Medulla oblongata (tissue), 1 donor: ENCODE measurements at regions not wholly inside any gene's neighbourhood (a gene's known extent, or its start where the extent isn't known, plus 50 kb on each side); places are given as distances from the start of the nearest gene placed in this dataset.

Experiments
- DNase-seq: peaks from one replicate; pipeline ENCODE4 v3.0.0-alpha.2; 2015; ENCODE audit errors: extremely low spot score

DNA sequence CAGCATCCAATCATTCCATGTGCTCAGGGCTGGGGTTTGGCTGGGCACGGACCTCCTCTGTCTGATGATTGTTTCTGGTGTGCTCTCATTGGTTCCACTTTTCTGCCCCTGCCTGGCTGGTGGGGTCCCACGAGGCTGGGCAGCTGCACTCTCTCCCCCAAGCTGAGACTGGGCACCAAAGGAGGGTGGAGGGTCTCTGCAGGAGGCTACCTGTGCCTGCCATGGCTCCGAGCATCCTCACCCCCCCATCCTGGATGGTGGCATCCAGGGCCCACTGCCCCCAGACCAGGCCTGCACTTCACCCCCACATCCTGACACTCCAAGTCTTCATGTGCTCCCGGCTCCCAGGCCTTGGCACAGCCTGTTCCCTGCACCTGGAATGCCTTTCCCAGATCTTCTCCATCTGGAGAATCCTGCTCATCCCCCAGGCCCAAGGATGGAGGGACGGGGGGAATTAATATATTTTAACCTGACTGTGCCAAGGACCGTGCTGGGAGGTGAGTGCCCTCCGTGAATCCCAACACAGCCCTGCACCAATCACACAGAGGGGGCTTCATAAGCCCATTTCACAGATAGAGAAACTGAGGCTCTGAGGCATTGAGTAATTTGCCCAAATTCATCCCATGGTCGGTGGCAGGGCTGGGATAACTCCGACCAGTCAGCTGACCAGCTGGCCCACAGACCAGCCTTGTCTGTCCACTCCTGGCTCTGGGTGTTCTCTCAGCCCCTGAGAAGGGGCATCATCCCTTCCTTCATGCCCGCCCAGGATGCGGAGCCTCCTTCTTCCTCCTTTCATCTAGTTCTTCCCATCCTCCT lies 403.4 kb downstream of the MATN1 start:
- DNase-seq: no peak

DNA sequence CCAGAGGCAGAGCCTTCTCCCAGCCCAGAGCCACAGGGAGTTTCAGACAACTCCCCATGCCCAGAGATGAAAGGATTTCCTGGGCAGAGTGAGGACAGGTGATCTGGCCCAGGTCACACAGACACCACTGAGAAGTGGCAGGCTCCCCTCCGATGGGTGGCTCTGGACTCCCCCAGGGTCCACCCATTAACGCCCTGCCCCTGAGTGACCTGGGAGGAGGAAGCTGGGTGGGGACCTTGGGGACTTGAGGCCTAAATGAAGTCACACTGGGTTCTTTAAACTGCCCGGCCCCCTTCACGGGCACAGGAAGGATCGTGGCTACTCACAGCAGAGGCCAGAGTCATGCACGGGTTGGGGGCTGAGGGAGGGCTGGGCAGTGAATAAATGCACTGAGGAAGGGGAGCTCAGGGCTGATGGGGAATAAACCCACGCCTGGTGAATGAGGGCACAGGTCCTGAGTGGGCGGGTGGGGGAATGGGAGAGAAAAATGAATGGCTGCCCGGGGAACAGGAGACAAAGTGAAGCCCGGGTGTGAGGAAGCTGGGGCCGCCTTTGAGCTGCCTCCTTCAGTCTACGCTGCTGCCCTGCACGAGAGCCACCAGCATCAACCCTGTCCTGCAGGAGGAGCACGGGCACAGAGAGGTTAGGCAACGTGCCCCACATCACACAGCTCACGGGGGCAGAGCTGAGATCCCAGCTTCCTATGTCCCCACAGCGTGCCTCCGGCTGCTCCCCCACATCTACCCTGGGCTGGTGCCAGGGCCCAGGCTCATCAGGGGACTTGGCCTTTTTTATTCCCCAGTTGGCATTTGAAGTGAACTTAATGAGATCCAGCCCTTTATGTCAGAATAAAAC lies 404.3 kb downstream of the MATN1 start:
- no peak for DNase-seq

DNA sequence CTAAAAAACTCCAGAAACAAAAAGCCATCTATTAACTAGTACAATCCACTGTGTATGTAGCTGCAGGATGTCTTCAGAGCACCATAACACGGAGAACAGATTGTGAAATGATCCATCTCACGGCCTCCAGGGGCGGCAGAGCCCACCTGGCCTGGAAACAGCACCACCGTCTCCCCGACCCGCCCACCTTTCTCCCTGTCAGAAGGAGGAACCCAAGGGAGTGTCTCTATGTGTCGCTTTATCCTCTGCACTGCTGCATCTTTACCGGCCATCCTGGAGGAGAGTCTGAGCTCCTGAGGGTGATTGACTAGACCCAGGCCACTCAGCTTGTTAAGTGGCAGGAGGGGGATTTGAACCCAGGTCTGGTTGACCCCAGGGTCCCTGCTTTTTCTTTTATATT lies 405.0 kb downstream of the MATN1 start:
- no peak for DNase-seq

DNA sequence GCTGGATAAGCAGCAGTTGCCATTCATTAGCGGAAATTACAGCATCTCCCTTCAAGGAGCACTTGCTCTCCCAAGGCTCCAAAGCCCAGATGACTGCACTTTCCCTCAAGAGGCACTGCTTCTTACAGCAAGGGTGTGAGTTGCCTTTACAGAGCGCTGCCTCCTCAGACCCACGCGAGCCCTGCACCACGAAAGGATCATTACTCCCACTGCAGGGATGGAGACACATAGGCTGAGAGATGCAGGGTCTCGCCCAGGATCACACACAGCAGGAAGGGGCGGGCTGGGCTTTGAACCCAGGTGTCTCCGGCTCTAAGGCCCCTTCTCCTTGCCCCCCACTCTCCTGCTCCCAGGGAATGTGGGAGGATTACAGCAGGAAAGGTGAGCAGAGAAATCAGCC lies 405.5 kb downstream of the MATN1 start:
- DNase-seq: no peak

DNA sequence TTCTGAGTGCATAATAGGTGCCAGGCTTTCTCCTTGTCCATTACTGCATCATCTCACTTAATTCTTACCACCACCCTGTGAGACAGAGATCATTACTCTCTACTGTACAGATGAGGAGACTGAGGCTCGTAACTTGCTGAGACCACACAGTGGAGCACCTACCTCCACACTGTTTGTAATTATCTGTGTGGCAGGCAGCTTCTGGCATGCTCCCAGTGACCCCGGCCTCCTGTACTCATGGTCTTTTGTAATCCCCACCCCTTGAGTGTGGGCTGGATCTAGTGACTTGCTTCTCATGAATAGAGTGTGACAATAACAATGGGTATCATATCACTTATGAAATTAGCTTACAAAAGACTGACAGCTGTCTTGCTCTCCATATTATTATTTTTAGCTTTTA lies 407.3 kb downstream of the MATN1 start:
- no peak for DNase-seq

DNA sequence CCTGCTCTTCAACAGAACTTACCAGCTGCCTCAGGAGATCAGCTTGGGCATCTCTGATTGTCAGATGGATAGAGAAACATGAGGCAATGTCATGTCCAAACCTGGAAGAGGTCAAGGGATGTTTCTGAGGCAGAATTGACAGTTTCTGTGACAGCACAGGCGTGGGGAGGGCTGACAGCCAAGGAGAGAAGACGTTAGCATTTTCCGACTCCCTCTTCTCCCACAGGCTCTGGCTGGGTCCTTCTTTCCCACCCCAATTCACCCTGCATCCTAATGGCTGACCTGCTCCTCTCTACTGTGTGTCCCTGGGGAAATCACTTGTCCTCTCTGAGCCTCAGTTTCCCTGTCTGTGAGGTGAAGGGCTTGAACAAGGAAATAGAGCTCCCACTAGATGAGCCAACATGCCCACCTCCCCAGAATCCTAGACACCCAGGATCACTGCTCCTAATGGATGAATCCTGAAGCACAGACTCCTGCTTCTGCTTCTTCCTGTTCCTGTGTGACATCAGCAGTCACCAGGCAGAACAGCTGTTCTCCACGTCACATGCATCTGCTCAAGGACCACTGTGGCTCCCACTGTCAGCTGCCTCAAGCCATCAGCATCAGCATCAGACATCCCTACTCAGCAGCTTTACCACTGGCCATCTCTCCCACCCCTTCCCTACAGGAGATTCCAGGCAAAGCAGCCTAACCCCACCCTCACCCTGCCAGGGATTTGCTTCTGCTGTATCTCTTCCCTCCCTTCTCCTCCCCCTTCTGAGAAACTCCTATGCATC lies 408.0 kb downstream of the MATN1 start:
- no peak for DNase-seq

DNA sequence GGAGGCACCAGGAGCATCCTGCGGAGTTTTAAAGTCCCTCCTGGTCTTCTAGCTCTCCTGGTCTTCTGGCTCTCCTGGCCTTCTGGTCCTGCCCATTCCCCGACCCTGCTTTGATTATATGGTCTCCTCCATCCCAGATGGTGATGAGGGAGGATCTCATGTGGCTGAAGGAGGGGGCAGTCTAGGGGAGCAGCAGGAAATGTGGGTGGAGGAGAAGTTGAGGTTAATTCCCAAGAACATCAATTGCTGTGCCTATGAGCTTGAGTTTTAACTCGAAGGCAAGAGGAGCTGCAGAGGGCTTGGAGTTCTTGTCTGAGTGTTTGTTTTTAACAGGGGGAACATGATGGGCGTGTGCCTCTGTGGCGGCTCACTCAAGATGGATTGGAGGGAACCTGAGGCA lies 408.8 kb downstream of the MATN1 start:
- no peak for DNase-seq

DNA sequence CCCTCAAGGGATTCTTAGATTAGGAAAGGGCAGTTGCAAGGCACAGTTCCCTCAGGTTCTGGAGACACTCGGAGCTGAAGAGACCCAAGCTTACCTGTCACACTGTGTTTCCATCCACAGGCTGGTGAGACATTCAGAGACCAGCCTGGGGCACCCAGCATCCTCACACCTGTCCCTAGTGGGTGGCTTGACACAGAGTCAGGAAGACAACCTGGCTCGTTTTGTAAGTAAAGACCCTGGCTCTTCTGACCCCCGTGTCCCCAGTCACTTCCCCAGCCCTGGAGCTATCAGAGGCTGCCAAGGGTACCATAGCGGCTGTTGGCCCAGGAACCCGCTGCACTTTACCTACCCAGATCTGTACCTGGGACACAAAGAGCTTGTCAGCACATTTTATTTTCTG lies 409.8 kb downstream of the MATN1 start:
- DNase-seq: no peak

DNA sequence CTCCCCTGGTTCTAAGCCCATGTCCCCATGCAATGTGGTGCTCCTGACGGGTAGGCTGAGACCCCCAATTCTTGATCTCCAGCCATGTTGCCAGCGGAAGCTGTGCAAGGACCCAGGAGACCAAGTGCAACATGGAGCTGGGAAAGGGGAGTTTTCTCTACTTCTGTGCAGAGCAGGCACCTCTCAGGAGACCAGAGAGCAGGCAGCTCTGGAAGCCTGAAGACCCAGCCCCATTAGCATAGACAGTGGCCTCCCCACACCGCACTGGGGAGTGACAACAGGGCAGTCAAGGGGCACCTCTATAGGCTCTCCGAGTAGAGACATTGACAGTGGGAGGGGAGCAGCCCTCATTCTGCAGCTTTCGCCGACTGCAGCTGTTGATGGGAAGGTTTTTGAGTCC lies 410.2 kb downstream of the MATN1 start:
- DNase-seq: no peak

DNA sequence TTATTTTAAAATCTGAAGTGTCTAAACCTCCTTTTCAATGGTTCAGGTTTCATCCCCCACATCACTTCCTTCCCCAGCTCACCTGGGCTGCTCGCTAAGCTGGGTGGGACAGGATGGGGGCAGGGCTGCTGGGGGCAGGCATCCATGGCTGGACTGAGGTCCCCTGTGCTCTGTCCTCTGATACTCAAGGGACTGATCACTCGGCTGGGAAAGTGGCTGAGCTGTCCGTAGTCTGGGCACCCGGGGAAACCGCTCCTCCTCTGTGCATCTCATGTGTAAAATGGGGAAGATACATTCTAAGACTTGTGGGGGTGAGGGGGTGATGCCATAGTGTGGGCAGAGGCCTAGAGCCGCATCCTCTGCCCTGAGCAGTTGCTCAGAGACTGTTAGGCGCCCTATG lies 411.2 kb downstream of the MATN1 start:
- DNase-seq: no peak

DNA sequence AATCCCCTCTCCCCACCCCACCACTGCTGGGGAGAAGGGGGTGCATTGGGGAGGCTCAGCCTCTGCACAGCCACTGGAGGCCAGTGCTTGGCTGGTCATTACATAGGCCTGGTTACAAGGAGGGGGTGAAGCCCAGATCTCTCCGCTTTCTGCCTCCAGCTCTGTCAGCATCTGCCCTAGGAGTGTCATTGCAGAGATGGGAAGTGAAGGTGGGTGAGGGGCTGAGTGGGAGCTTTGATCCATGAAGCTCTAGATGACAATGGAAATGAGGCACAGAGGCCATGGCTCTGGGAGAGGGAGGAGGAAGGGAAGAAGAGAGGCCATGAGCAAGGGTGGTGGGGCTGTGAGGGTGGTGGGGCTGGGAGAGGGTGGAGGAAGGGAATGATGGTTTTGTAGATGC lies 411.6 kb downstream of the MATN1 start:
- DNase-seq: no peak

DNA sequence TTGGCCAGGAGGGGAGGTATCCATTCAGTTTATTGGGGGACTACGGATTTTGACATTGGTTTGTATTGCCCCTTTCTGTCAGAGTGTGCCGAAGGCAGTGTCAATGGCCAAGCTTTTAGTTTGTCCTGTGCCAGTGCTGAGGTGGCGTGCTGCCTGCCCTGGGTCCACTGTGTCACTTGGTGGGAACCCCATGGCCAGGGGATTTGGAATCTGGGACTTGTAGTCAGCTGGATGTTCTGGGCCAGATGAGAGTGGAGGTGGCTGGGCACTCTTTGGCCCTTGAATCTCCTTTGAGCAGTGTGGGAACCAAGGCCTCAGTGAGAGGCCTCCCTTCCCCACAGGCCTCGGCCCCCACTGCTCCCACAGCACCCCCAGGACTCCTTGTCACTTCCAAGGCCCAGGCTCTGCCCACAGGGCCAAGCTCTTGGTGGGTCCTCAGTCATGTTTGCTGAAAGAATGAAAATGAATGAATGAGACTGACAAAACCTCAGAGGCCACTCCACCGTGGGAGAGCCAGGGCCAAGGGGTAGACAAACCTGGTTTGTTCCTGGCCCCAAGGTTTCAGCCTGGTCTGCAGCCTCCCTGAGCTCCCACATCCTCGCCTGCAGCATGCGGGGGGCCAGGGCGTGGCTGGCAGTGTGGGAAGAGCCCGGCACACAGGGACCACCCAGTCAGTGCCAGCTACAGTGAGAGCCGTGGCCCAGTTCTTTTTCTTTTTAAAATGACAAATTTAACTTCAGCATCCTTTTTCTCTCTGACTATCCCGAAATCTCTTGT lies 412.2 kb downstream of the MATN1 start:
- DNase-seq: no peak

DNA sequence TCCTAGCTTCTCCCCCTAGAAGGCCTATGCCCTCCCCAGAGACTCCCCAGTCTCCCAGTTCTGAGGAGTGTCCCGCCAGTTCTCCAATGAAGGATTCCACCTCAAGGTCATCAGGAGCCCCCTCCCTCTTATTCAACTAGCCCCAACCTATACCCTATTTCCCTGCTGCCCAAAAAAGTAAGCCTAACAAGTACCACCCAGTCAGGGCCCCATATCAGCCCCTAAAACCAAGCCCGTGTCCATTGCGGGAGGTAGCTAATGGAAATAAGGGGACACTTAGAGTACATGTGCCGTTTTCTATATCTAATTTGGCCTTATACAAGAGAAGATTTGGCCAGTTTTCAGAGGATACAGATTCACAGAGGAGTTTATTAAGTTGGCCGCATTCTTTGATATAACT lies 416.2 kb downstream of the MATN1 start:
- no peak for DNase-seq

DNA sequence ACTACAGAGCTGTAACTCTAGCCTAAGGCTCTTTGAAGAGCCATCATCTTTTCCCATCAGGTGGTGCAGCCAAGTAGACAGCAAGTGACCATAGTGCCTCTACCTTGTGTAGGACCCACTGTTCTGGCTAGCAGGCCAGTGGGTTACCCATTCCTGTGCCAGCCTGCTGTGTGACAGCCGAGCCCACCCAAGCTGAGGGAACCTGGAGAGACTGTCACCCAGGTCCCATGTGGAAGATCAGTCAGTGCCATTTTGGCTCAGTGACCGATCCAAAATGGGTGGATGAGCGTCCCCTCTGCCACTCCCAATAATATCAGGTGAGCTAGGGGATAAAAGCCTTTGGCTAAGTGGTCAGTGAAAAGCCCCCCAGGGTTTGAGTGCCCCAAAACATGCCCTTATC lies 417.9 kb downstream of the MATN1 start:
- no peak for DNase-seq

DNA sequence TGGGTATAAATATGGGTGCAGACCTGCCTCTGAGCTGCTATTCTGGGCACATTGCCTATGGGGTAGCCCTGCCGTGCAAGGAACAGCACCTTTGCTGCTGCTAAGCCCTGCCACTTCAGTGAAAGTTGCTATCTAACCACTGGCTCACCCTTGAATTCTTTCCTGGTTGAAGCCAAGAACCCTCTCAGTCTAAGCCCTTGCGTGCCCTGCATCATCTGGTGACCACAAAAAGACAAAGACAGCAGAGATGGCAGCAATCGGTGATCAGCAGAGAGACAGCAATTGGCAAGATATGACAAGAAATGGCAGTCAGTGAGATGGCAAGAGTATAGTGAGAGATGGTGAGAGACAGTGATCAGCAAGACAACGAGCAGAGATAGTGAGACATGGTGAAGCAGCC lies 418.3 kb downstream of the MATN1 start:
- no peak for DNase-seq

DNA sequence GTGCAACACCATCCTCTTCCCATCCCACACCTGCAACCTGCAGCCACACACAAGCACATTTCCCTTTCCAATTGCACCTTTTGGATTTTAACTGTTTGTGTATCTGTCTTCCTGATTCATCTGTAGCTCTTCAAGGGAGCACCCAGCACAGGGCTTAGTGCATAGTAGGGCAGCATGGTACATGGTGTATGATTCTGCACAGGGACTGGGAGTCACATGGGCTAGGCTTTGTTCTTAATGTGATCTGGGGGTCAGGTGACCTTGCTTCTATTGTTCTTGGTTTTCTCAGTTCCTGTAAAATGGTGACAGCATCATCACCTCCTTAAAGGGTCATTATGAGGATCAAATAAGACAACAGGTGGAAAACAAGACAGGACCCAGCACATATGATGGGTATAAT lies 419.3 kb downstream of the MATN1 start:
- DNase-seq: no peak

DNA sequence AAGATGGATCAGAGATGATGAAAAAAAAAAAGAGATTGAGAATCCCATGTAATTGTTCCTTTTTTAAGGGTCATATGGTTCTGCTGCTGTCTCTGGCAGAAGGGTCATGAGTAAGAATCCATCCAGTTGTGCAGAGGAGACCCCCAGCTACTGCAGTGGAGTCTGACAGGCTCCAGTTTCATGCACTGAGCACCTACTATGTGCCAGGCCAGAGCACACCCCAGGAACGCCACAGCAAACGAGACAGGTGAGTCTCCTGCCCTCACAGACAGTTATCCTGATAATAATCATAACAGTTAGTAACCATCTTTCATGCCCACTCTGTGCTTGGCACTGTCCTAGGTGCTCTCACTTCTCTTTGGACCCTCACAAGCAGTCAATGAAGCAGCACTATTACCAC lies 420.0 kb downstream of the MATN1 start:
- DNase-seq: no peak

DNA sequence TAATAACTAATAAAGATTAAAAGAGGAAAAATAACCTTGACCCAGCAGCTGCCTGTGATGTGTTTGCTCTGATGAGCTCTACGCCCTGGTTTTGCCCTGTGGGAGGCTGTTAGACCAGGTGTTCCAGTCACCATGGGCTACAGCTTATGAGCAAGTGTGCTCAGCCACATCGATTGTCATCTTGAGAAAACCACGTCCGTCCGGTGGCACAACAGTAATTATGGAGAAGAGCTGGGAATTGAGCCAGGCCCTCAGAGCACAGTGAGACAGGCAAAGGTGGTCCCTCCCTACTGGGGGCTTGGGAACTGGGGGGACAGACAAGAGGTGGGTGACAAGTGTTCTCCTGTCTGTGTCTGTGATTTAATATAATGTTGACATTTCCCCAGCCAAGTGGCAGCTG lies 420.5 kb downstream of the MATN1 start:
- no peak for DNase-seq

DNA sequence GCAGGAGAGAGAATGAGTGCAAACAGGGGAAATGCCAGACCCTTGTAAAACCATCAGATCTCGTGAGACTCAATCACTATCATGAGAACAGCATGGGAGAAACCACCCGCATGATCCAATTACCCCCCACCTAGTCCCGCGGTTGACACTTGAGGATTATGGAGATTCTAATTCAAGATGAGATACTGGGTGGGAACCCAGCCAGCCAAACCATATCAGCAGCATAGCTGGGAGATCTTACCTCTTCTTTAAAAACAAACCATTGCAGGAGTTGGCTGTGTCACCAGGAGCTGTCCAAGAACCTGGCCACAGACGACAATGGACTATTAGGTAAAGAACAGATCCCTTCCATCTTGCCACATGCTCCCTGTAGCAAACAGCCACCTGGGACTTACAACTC lies 422.7 kb downstream of the MATN1 start:
- DNase-seq: no peak

DNA sequence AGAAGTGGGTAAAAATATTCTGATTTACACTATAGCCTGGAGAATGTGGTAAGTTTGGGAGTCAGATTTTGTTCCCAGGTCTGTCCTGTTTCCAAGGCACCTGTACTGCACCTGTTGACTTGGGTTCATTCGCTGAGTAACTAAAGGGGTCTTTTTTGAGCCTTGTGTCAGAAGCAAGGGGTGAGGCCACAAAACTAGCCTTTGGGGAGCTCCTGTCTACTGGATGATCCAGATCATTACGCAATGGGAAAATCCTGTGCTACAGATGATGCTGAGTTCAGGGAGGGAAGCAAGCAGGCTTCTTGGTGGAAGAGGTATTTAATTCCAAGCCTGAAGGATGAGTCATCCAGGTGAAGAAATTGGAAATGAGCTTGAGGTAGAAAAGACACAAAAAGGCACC lies 424.0 kb downstream of the MATN1 start:
- no peak for DNase-seq

DNA sequence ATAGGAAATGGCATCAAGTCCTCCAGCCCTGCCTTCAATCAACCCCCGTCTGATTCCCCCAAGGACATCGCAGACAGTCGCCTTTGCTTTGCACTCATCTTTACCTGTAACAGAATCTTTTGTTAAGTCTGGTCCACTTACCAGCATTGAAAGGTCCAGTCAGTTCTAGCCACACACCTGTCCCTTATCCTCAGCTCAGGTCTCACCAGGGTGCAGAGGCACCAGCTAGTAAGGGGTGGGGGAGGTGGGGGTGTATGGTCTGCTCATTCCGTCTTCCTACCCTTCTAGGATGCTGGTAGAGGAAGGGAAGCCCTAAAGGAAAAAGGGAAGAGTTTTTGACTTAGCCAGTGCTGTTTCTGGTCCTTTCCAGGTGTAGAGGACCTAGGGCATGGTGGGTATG lies 427.7 kb downstream of the MATN1 start:
- DNase-seq: no peak

DNA sequence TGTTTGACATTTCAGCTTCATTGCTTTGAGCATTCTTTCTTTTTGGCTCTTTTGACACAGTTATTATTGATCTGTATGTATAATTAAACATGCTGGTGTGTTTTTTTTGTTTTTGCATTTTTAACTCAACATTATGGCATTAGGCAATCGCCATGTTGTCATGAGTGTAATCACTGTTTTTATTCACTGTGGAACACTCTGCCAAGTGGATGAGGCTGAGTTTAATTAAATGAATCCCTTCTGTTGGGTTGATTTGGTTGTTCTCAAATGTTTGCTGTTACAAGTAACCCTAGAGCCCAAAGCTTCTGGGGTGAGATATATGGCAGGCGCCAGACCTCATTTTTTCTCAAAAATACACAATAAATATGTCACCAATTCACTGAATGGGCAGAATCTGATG lies 428.1 kb downstream of the MATN1 start:
- DNase-seq: no peak
